ENCODE measurements at regions not wholly inside any gene's neighbourhood (a gene's known extent, or its start where the extent isn't known, plus 50 kb on each side); places are given as distances from the start of the nearest gene placed in this dataset.

- DNase-seq, result no peak
These were observed 236.5 kb upstream of the ATP2B1 start for GRCh38 chr12:89945123-89945522.

GRCh38 chr12:89943463-89943862 is 234.8 kb upstream of the ATP2B1 start:
- no peak for DNase-seq

GRCh38 chr12:89941436-89941835 is 232.8 kb upstream of the ATP2B1 start:
- no peak for DNase-seq

- DNase-seq, result no peak
These were observed 231.0 kb upstream of the ATP2B1 start for GRCh38 chr12:89939522-89940215.

GRCh38 chr12:89936631-89937030 is 228.0 kb upstream of the ATP2B1 start:
- no peak for DNase-seq

- DNase-seq, result no peak
These were observed 227.2 kb upstream of the ATP2B1 start for GRCh38 chr12:89935850-89936249.

- DNase-seq, result no peak
These were observed 225.3 kb upstream of the ATP2B1 start for GRCh38 chr12:89933911-89934310.

- DNase-seq, result no peak
These were observed 224.3 kb upstream of the ATP2B1 start for GRCh38 chr12:89932954-89933353.

- no peak for DNase-seq
These were observed 219.8 kb upstream of the ATP2B1 start for GRCh38 chr12:89928467-89928866.

GRCh38 chr12:89927226-89927698 is 218.6 kb upstream of the ATP2B1 start:
- DNase-seq, result peak; percentile 11

GRCh38 chr12:89924191-89924590 is 215.6 kb upstream of the ATP2B1 start:
- no peak for DNase-seq

- DNase-seq, result no peak
These were observed 214.5 kb upstream of the ATP2B1 start for GRCh38 chr12:89923091-89923490.

- no peak for DNase-seq
These were observed 212.2 kb upstream of the ATP2B1 start for GRCh38 chr12:89920866-89921265.

- no peak for DNase-seq
These were observed 210.7 kb upstream of the ATP2B1 start for GRCh38 chr12:89919241-89919906.

GRCh38 chr12:89918172-89918846 is 209.7 kb upstream of the ATP2B1 start:
- no peak for DNase-seq

- no peak for DNase-seq
These were observed 201.1 kb upstream of the ATP2B1 start for GRCh38 chr12:89909753-89910152.

- DNase-seq, result no peak
These were observed 199.0 kb upstream of the ATP2B1 start for GRCh38 chr12:89907659-89908058.

GRCh38 chr12:89906824-89907223 is 198.2 kb upstream of the ATP2B1 start:
- no peak for DNase-seq

GRCh38 chr12:89906178-89906577 is 197.5 kb upstream of the ATP2B1 start:
- DNase-seq, result no peak

GRCh38 chr12:89901906-89902642 is 193.4 kb upstream of the ATP2B1 start:
- DNase-seq, result no peak

GRCh38 chr12:89901319-89901718 is 192.7 kb upstream of the ATP2B1 start:
- no peak for DNase-seq

- no peak for DNase-seq
These were observed 191.0 kb upstream of the ATP2B1 start for GRCh38 chr12:89899651-89900050.

GRCh38 chr12:89895591-89895990 is 187.0 kb upstream of the ATP2B1 start:
- no peak for DNase-seq

Measured in GF-D8 (cell line).